C4-2B (cell line): ENCODE measurements at regions not wholly inside any gene's neighbourhood (a gene's known extent, or its start where the extent isn't known, plus 50 kb on each side); places are given as distances from the start of the nearest gene placed in this dataset.

ENCODE experiments used
- ZFX ChIP-seq: fragments of 450-650 bp; IDR thresholded peaks from 2 replicates; pipeline ENCODE4 v1.6.1; 2017
- TF ChIP-seq, protein P1 (sequence below): fragments of 450-650 bp; conservative IDR thresholded peaks from 2 replicates; pipeline ENCODE4 v1.5.1; 2017; ENCODE audit warnings: mild to moderate bottlenecking

- TF ChIP-seq, protein P1, sequence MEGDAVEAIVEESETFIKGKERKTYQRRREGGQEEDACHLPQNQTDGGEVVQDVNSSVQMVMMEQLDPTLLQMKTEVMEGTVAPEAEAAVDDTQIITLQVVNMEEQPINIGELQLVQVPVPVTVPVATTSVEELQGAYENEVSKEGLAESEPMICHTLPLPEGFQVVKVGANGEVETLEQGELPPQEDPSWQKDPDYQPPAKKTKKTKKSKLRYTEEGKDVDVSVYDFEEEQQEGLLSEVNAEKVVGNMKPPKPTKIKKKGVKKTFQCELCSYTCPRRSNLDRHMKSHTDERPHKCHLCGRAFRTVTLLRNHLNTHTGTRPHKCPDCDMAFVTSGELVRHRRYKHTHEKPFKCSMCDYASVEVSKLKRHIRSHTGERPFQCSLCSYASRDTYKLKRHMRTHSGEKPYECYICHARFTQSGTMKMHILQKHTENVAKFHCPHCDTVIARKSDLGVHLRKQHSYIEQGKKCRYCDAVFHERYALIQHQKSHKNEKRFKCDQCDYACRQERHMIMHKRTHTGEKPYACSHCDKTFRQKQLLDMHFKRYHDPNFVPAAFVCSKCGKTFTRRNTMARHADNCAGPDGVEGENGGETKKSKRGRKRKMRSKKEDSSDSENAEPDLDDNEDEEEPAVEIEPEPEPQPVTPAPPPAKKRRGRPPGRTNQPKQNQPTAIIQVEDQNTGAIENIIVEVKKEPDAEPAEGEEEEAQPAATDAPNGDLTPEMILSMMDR: no peak
- TF ChIP-seq ZFX: no peak
Measured at GRCh38 chr11:70868341-70868885, 384.0 kb downstream of the SHANK2 start.
